Prostate gland (tissue), 2 donors: ENCODE measurements at regions not wholly inside any gene's neighbourhood (a gene's known extent, or its start where the extent isn't known, plus 50 kb on each side); places are given as distances from the start of the nearest gene placed in this dataset.

Source experiments
- CTCF ChIP-seq, 4 experiments: fragments of 200-600 bp in 2 of 4; fragments of 450-650 bp in 2 of 4; sonication (generic) in 2 of 4; IDR thresholded peaks; 1 replicate in 3 of 4; 2 replicates in 1 of 4; pipeline ENCODE4 v1.5.1; 2016 to 2019; ENCODE audit warnings: antibody characterized with exemption in 4 of 4, mild to moderate bottlenecking in 2 of 4, moderate library complexity in 2 of 4
- POLR2A ChIP-seq: fragments of 450-650 bp; IDR thresholded peaks from one replicate; pipeline ENCODE4 v1.6.1; 2016; ENCODE audit warnings: antibody characterized with exemption, mild to moderate bottlenecking

- TF ChIP-seq CTCF (IDR thresholded peaks at IDR 0.05) (no peak), POLR2A (no peak)
Observed at GRCh38 chr2:88810488-88810887, 119.0 kb downstream of the RPIA start.
